ENCODE measurements at regions not wholly inside any gene's neighbourhood (a gene's known extent, or its start where the extent isn't known, plus 50 kb on each side); places are given as distances from the start of the nearest gene placed in this dataset.

- no peak overlapping the region for H2BK15ac ChIP-seq (ENCODE audit: low read depth, low read length)
- in situ Hi-C loops (cut with MboI; ENCODE audit: low sequenced_read_pairs), result no loop called here
Measured at GRCh38 chr10:61821693-61822092, 79.8 kb upstream of the ARID5B start.

More at GRCh38 chr10:61821693-61822092, 79.8 kb upstream of the ARID5B start:
- WGBS, 2 experiments (ENCODE audit: extremely low coverage in 2 of 2, insufficient read length in 1 of 2), result no CpG with 5 or more reads among the region's 1 CpG
- Histone ChIP-seq H3K9me1 (ENCODE audit: insufficient read depth, low read length) (peaks cover 8% of the 10 kb centered on the region), H3K36me3 (ENCODE audit: control insufficient read depth, insufficient read depth, low read length) (no peaks in the 10 kb centered on the region), H3K18ac (ENCODE audit: low read depth, low read length) (peak overlapping the region; percentile 43; the same call in 1 of the 2 replicates), H4K8ac (ENCODE audit: low read depth in 2 of 2, low read length in 2 of 2) (no peak overlapping the region), H3K23ac (ENCODE audit: low read depth, low read length) (no peak overlapping the region), H2AK9ac (replicated peaks; ENCODE audit: low read depth, low read length, poor library complexity) (no peak overlapping the region), H3K4me3 (ENCODE audit: insufficient read depth, low read depth, low read length) (no peak overlapping the region), H2AFZ (replicated peaks; ENCODE audit: low read length, poor library complexity) (no peak overlapping the region), H4K91ac (ENCODE audit: insufficient read depth, low read depth, low read length) (no peak overlapping the region), H2BK5ac (ENCODE audit: low read depth, low read length, poor library complexity, severe bottlenecking) (no peak overlapping the region), H3K27me3 (ENCODE audit: control insufficient read depth, insufficient read depth, low read length) (no peaks in the 10 kb centered on the region), H3K9ac (ENCODE audit: low read depth, low read length) (no peak overlapping the region), H3K27ac (ENCODE audit: insufficient read depth, low read length) (no peak overlapping the region), H2BK120ac (ENCODE audit: low read depth, low read length) (no peak overlapping the region), H3K9me3 (ENCODE audit: control insufficient read depth, insufficient read depth, low read length) (no peaks in the 10 kb centered on the region), H3K79me1 (ENCODE audit: low read depth in 1 of 2, low read length in 2 of 2) (no peaks in the 10 kb centered on the region), H2BK20ac (ENCODE audit: low read depth, low read length) (no peak overlapping the region), H2AK5ac (ENCODE audit: low read depth, low read length) (no peak overlapping the region; the same call in 1 of the 2 replicates), H3K4me2 (ENCODE audit: low read depth, low read length) (no peak overlapping the region), H3K56ac (ENCODE audit: extremely low read depth, insufficient read depth, low read length) (no peak overlapping the region), H4K20me1 (ENCODE audit: insufficient read depth, low read length) (no peaks in the 10 kb centered on the region), H3K14ac (replicated peaks; ENCODE audit: low read depth, low read length) (0 out of 2 replicates have a peak overlapping the region, but pooled peaks have one; percentile 0), H3K4me1 (ENCODE audit: control insufficient read depth, insufficient read depth, low read length) (peaks cover 2% of the 10 kb centered on the region; the same call in 1 of the 2 replicates), H4K5ac (ENCODE audit: low read depth, low read length) (no peak overlapping the region), H3K4ac (ENCODE audit: low read depth, low read length) (no peak overlapping the region)
- BruUV-seq (replicated peaks), result no TSS peak
- TF ChIP-seq CHD1 (IDR thresholded peaks at IDR 0.05; ENCODE audit: low read depth, low read length) (no peak), MXI1 (IDR thresholded peaks at IDR 0.05; ENCODE audit: borderline replicate concordance, low read depth, low read length) (no peak), MAZ (IDR thresholded peaks at IDR 0.05; ENCODE audit: borderline replicate concordance, low read depth, low read length) (no peak), RAD21 (IDR thresholded peaks at IDR 0.05; ENCODE audit: low read length) (no peak), NFE2L2 (IDR thresholded peaks at IDR 0.05; ENCODE audit: low read depth, low read length) (no peak), RCOR1 (IDR thresholded peaks at IDR 0.05; ENCODE audit: insufficient replicate concordance, low read length) (no peak), FOS (IDR thresholded peaks at IDR 0.05; ENCODE audit: low read depth, low read length) (no peak), USF2 (IDR thresholded peaks at IDR 0.05; ENCODE audit: low read depth, low read length) (no peak), ELK1 (IDR thresholded peaks at IDR 0.05; ENCODE audit: borderline replicate concordance, low read depth, low read length) (no peak), RFX5 (IDR thresholded peaks at IDR 0.05; ENCODE audit: low read depth, low read length) (no peak), CTCF (conservative IDR thresholded peaks at IDR 0.05; ENCODE audit: low read depth, low read length) (no peak), MAFK (IDR thresholded peaks at IDR 0.05; ENCODE audit: low read depth, low read length) (no peak), CEBPB (IDR thresholded peaks at IDR 0.05; ENCODE audit: low read depth, low read length) (no peak), BHLHE40 (IDR thresholded peaks at IDR 0.05; ENCODE audit: low read depth, low read length) (no peak)
- ChIA-PET POLR2A (ENCODE audit: unreplicated experiment) (no interaction called here), CTCF (no interaction called here)
- dilution Hi-C loops (cut with HindIII; ENCODE audit: low sequenced_read_pairs, unreplicated experiment) (no loop called here), intact Hi-C loops (cut with micrococcal nuclease) (no loop called here)
- ATAC-seq (ENCODE audit: low read depth) (no peak), DNase-seq (no peak)
